H1 (cell line): ENCODE measurements at regions not wholly inside any gene's neighbourhood (a gene's known extent, or its start where the extent isn't known, plus 50 kb on each side); places are given as distances from the start of the nearest gene placed in this dataset.

Source experiments
- CTCF ChIP-seq, 3 experiments: IDR thresholded peaks; 1 replicate in 2 of 3; 2 replicates in 1 of 3; pipeline versions ENCODE4 v1.5.1 to v1.6.1; 2011; ENCODE audit warnings: low read length in 3 of 3, mild to moderate bottlenecking in 3 of 3, inconsistent platforms in 2 of 3, low read depth in 1 of 3, moderate library complexity in 1 of 3; ENCODE audit not compliant: insufficient read depth in 1 of 3; ENCODE audit errors: control extremely low read depth in 1 of 3
- EGR1 ChIP-seq: IDR thresholded peaks from 2 replicates; pipeline ENCODE4 v1.6.1; 2011; ENCODE audit warnings: low read depth, low read length, borderline replicate concordance
- EP300 ChIP-seq, 2 experiments: IDR thresholded peaks; 1 replicate in 1 of 2; 2 replicates in 1 of 2; pipeline ENCODE4 v1.6.1; 2011 to 2012; ENCODE audit warnings: low read depth in 2 of 2, low read length in 2 of 2, mild to moderate bottlenecking in 2 of 2, borderline replicate concordance in 1 of 2, inconsistent platforms in 1 of 2, moderate library complexity in 1 of 2
- NRF1 ChIP-seq: IDR thresholded peaks from 2 replicates; pipeline ENCODE4 v1.6.1; 2011; ENCODE audit warnings: mild to moderate bottlenecking, low read depth, low read length, improper control_type of control experiment
- RXRA ChIP-seq: IDR thresholded peaks from 2 replicates; pipeline ENCODE4 v1.6.1; 2011; ENCODE audit warnings: low read depth, mild to moderate bottlenecking, low read length, moderate library complexity; ENCODE audit not compliant: insufficient read depth
- SIN3A ChIP-seq, 2 experiments: IDR thresholded peaks in 1 of 2; conservative IDR thresholded peaks in 1 of 2; 2 replicates each; pipeline ENCODE4 v1.6.1; 2011 to 2012; ENCODE audit warnings: low read length in 2 of 2, improper control_type of control experiment in 1 of 2, low read depth in 1 of 2, mild to moderate bottlenecking in 1 of 2

- TF ChIP-seq RXRA (no peak), CTCF (IDR thresholded peaks at IDR 0.05; ENCODE audit: control extremely low read depth in 1 of 3, insufficient read depth in 1 of 3, low read depth in 1 of 3, low read length in 3 of 3) (no peak), NRF1 (no peak), EGR1 (no peak), EP300 (IDR thresholded peaks at IDR 0.05; ENCODE audit: borderline replicate concordance in 1 of 2, low read depth in 2 of 2, low read length in 2 of 2) (no peak), SIN3A (conservative IDR thresholded peaks at IDR 0.05 in 1 of 2, IDR thresholded peaks at IDR 0.05 in 1 of 2; ENCODE audit: low read depth in 1 of 2, low read length in 2 of 2) (no peak)
Measured at GRCh38 chr10:130982802-130983201, 328.7 kb downstream of the TCERG1L start.
